Body of pancreas (tissue), 4 donors: ENCODE measurements at regions not wholly inside any gene's neighbourhood (a gene's known extent, or its start where the extent isn't known, plus 50 kb on each side); places are given as distances from the start of the nearest gene placed in this dataset. TPM values are rescaled to one million over a fixed set of nuclear protein-coding genes. Genes with fewer than 3 reads are reported as not detected.

ENCODE experiments used
- ATAC-seq: fragments of 150-250 bp; one replicate; pipeline ENCODE4 v1.9.1; 2016
- DNase-seq, 4 donors: peaks; one replicate each; pipeline ENCODE4 v3.0.0-alpha.2; 2019
- H3K27ac ChIP-seq, 4 donors: fragments of 200-600 bp; sonication (generic); 1 replicate in 3 of 4; 2 replicates in 1 of 4; pipeline versions ENCODE4 v1.5.1 to v1.6.1; 2016 to 2019; ENCODE audit warnings: mild to moderate bottlenecking in 1 of 4, mixed read lengths in 1 of 4, moderate library complexity in 1 of 4
- H3K27me3 ChIP-seq, 2 donors: fragments of 200-600 bp; sonication (generic); one replicate each; pipeline ENCODE4 v1.6.0; 2016; ENCODE audit warnings: mild to moderate bottlenecking in 1 of 2
- H3K36me3 ChIP-seq, 2 donors: fragments of 200-600 bp; sonication (generic); replicated peaks in 1 of 2; 2 replicates each; pipeline ENCODE4 v1.5.1; 2016; ENCODE audit warnings: low read depth in 2 of 2; ENCODE audit not compliant: insufficient read depth in 1 of 2
- H3K4me1 ChIP-seq: fragments of 200-600 bp; sonication (generic); one replicate; pipeline ENCODE4 v1.6.0; 2016
- H3K4me3 ChIP-seq, 2 donors: fragments of 200-600 bp; sonication (generic); 1 replicate in 1 of 2; 2 replicates in 1 of 2; pipeline ENCODE4 v1.5.1; 2016 to 2019
- H3K9me3 ChIP-seq, 3 donors: fragments of 200-600 bp; sonication (generic); 1 replicate in 2 of 3; 2 replicates in 1 of 3; pipeline ENCODE4 v1.5.1; 2016
- POLR2A ChIP-seq, 3 donors: fragments of 450-650 bp; IDR thresholded peaks; one replicate each; pipeline ENCODE4 v1.6.1; 2016; ENCODE audit warnings: antibody characterized with exemption in 3 of 3, mild to moderate bottlenecking in 2 of 3
- WGBS, 2 donors: methylation state at CpG; one replicate each; pipeline ENCODE4 v1.1.5; 2017; 5-methylcytosine and 5-hydroxymethylcytosine counted together
- intact Hi-C: fragments of 100-400 bp; cut with DNase I; formaldehyde crosslinking; loops from one replicate; pipeline ENCODE4 v1.15.1; 2023
- small RNA-seq: library from RNA; depleted of rRNA; stranded (forward); fragments of <200 nt; gene quantifications from one replicate; pipeline ENCODE3, GENCODE V24; 2016
- TF ChIP-seq, protein P1 (sequence below), 7 experiments: fragments of 450-650 bp in 4 of 7; fragments of 200-600 bp in 3 of 7; sonication (generic) in 3 of 7; IDR thresholded peaks; one replicate each; pipeline ENCODE4 v1.5.1; 2016 to 2019; ENCODE audit warnings: antibody characterized with exemption in 7 of 7

DNA sequence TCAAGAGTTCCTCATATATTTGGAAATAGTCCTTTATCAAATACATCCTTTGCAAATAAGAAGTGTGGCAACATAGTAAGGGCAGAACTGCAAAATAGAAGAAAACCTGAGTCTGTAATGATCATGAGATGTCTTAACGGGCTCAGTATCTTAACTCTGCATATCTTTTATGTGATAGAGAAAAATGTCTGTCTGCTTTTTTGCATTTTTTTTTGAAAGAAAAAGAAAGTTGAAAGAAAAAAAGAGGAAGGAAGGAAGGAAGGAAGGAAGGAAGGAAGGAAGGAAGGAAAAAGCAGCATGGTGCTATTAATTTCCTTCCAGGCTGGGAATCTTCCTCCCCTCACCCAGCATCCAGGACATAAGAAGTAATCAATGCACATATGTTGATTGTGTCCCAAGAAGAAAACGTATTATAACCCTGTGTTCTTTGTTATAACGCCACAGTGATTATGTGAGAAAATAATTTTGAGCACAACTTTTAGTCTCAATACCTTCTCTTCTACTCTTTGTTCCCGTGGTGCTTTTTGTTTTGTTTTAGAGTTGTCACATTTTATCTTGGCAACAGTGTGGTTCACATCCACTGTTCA is 58.7 kb upstream of the PCSK2 start:
- Histone ChIP-seq H3K4me3 (no peak overlapping the region), H3K4me1 (no peaks in the 10 kb centered on the region)
- ATAC-seq, result no peak

DNA sequence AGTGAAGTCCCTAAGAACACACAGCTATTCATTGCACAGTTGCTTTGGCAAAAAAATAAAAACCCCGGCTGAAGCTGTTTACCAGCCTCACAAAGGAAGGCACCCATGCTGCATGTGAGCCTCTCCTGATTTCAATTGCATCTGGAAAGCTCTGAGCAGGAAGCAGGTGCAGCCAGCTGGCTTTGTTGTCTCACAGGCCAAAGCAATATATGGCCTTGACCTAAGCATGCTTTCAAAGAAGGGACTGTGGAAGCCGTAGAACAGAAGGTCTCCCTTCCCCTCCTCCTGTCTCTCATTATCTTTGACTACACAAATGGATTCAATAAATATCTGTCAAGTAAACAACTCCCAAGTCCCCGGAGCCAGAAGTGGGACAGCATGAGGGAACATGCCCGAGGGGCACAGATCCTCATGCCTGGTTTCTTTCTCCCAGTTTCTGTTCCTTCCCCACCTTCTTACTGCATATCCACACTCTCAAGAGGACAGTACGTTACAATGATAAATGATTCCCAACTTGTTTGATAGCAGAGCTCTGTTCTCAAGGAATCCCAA is 57.2 kb upstream of the PCSK2 start:
- Histone ChIP-seq H3K27ac (no peak overlapping the region), H3K36me3 (no peaks in the 10 kb centered on the region), H3K4me1 (no peaks in the 10 kb centered on the region), H3K27me3 (no peaks in the 10 kb centered on the region), H3K4me3 (no peak overlapping the region), H3K9me3 (no peaks in the 10 kb centered on the region)
- WGBS, 2 donors, result 13 to 22% methylated on average over 5 of the region's 5 CpGs
- TF ChIP-seq, protein P1, sequence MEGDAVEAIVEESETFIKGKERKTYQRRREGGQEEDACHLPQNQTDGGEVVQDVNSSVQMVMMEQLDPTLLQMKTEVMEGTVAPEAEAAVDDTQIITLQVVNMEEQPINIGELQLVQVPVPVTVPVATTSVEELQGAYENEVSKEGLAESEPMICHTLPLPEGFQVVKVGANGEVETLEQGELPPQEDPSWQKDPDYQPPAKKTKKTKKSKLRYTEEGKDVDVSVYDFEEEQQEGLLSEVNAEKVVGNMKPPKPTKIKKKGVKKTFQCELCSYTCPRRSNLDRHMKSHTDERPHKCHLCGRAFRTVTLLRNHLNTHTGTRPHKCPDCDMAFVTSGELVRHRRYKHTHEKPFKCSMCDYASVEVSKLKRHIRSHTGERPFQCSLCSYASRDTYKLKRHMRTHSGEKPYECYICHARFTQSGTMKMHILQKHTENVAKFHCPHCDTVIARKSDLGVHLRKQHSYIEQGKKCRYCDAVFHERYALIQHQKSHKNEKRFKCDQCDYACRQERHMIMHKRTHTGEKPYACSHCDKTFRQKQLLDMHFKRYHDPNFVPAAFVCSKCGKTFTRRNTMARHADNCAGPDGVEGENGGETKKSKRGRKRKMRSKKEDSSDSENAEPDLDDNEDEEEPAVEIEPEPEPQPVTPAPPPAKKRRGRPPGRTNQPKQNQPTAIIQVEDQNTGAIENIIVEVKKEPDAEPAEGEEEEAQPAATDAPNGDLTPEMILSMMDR (IDR thresholded peaks at IDR 0.05), result no peak
- no peak for TF ChIP-seq POLR2A (IDR thresholded peaks at IDR 0.05)
- DNase-seq (peak in 2 of 4 donors; percentile 4 to 10), ATAC-seq (no peak)
- intact Hi-C loops, result no loop called here

More for the DNA sequence above, 58.7 kb upstream of the PCSK2 start:
- no peak for DNase-seq
- intact Hi-C loops, result no loop called here
- Histone ChIP-seq H3K36me3 (no peaks in the 10 kb centered on the region), H3K9me3 (no peaks in the 10 kb centered on the region), H3K27ac (no peak overlapping the region), H3K27me3 (no peaks in the 10 kb centered on the region)
- TF ChIP-seq, protein P1 (IDR thresholded peaks at IDR 0.05), result no peak
- WGBS, 2 donors, result 61 to 77% methylated on average over 4 of the region's 4 CpGs

DNA sequence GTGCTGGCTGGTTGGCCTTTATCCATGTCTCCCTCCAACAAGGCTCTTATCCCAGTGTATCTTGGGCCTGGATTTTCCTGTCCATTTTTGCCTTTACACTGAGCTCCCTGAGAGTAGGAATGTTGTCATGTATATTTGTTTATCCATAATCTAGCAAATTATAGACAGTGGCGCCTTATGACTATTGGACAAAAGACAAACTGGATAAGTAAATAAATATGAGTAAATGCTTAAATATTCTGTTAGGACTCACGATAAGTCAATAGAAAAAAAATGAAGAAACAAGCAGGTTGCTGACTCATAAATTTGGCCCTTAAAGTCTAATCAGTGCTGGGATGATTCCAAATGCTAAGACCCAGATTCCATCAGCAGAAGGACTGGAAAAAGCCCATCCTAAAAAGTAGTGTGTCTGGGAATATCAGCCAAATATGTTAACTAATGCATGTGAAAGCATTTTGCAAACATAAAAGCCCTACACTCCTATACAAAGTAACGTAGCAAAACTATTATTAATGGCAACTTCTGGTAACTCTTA is 55.0 kb upstream of the PCSK2 start:
- ATAC-seq, result no peak
- WGBS, 2 donors, result 65 to 67% methylated on average over 3 of the region's 3 CpGs
- intact Hi-C loops, result no loop called here

DNA sequence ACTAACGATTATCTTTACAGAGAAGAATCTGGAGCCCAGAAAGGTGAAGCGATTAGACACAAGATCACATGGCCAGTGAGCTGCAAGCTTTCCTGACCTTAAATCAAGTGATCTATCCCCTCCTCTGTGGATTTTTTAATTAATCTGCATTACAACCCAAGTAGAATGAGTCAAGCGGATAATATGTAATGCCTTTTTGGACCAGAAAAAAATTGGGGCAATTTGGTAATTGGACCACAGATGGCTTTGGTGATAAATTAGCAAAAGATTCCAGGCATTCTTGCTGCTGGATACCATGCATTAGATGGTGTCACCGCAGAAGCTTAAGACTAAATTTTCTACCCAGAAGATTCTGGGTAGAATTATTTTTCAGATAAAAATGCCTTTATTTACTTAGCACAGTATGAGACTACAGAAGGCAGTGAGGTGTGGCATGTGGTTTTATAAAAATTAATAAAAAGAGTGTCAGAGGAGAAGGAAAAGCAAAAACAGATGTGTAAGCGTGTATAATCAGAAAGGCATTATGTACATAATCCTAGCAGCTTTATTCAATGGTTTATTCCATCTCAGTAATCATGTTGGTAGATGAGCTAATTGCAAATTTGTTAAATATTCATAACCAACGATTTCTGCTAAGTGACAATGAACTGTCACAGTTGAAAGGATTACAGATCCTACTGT is 53.9 kb upstream of the PCSK2 start:
- H3K9me3 ChIP-seq, result no peaks in the 10 kb centered on the region
- WGBS, 2 donors, result 62 to 63% methylated on average over 6 of the region's 6 CpGs
- H3K4me1 ChIP-seq, result no peaks in the 10 kb centered on the region
- no peaks in the 10 kb centered on the region for H3K27me3 ChIP-seq
- H3K4me3 ChIP-seq, result no peak overlapping the region
- no peak overlapping the region for H3K27ac ChIP-seq
- DNase-seq, result no peak
- ATAC-seq, result no peak
- intact Hi-C loops, result no loop called here
- H3K36me3 ChIP-seq, result no peaks in the 10 kb centered on the region
- TF ChIP-seq POLR2A (IDR thresholded peaks at IDR 0.05), result no peak
- TF ChIP-seq, protein P1 (IDR thresholded peaks at IDR 0.05), result no peak

More for the DNA sequence above, 55.0 kb upstream of the PCSK2 start:
- no peak overlapping the region for H3K4me3 ChIP-seq
- H3K27ac ChIP-seq, result no peak overlapping the region
- H3K27me3 ChIP-seq, result no peaks in the 10 kb centered on the region
- TF ChIP-seq POLR2A (IDR thresholded peaks at IDR 0.05), result no peak
- TF ChIP-seq, protein P1 (IDR thresholded peaks at IDR 0.05), result no peak
- no peak for DNase-seq
- H3K36me3 ChIP-seq, result no peaks in the 10 kb centered on the region
- no peaks in the 10 kb centered on the region for H3K4me1 ChIP-seq
- no peaks in the 10 kb centered on the region for H3K9me3 ChIP-seq

Small RNA genes lying in the stretch of these regions (small RNA-seq; reads per million reads assigned to genes)
- gene RF00012, result not detected
